22Rv1 (cell line): ENCODE measurements at regions not wholly inside any gene's neighbourhood (a gene's known extent, or its start where the extent isn't known, plus 50 kb on each side); places are given as distances from the start of the nearest gene placed in this dataset.

ENCODE experiments used
- ZFX ChIP-seq: fragments of 450-650 bp; IDR thresholded peaks from 2 replicates; pipeline ENCODE4 v1.6.1; 2017; ENCODE audit warnings: antibody characterized with exemption, borderline replicate concordance
- TF ChIP-seq, protein P1 (sequence below): fragments of 450-650 bp; IDR thresholded peaks from 2 replicates; pipeline ENCODE4 v1.5.1; 2017; ENCODE audit warnings: mild to moderate bottlenecking

DNA sequence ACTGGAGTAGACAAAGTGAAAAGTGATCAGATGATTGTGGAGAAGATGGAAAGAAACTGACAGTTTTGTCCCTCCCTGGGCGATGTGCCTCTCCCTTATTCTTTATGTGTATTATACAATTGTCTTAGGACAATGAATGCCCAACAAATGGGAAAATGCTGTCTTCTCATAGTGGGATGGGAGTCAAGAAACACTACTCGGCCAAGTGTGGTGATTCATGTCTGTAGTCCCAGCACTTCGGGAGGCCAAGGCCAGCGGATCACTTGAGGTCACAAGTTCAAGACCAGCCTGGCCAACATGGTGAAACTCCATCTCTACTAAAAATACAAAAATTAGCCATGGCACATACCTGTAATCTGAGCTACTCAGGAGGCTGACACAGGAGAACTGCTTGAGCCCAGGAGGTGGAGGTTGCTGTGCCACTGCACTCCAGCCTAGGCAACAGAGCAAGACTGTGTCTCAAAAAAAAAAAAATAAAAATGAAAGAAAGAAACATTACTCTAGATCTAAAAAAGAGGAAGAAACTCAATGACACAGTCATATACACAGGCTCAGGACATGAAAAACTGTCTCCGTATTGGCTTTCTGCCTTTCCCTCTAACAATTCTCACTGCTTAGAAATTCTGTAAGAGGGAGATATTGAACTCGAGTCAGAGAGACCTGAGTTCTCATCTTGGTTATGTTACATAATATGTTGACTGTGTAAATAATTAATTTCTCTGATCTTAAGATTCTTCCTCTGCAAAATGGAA lies 67.9 kb upstream of the TARS1 start:
- TF ChIP-seq, protein P1, sequence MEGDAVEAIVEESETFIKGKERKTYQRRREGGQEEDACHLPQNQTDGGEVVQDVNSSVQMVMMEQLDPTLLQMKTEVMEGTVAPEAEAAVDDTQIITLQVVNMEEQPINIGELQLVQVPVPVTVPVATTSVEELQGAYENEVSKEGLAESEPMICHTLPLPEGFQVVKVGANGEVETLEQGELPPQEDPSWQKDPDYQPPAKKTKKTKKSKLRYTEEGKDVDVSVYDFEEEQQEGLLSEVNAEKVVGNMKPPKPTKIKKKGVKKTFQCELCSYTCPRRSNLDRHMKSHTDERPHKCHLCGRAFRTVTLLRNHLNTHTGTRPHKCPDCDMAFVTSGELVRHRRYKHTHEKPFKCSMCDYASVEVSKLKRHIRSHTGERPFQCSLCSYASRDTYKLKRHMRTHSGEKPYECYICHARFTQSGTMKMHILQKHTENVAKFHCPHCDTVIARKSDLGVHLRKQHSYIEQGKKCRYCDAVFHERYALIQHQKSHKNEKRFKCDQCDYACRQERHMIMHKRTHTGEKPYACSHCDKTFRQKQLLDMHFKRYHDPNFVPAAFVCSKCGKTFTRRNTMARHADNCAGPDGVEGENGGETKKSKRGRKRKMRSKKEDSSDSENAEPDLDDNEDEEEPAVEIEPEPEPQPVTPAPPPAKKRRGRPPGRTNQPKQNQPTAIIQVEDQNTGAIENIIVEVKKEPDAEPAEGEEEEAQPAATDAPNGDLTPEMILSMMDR: no peak
- TF ChIP-seq ZFX: no peak
